Transverse colon (tissue), 3 donors: ENCODE measurements at regions not wholly inside any gene's neighbourhood (a gene's known extent, or its start where the extent isn't known, plus 50 kb on each side); places are given as distances from the start of the nearest gene placed in this dataset.

Source experiments
- EP300 ChIP-seq: sonication (generic); formaldehyde crosslinking; IDR thresholded peaks from one replicate; pipeline ENCODE4 v1.6.1; 2017; ENCODE audit warnings: antibody characterized with exemption, low read depth
- POLR2A ChIP-seq: fragments of 450-650 bp; IDR thresholded peaks from one replicate; pipeline ENCODE4 v1.6.1; 2016; ENCODE audit warnings: antibody characterized with exemption, mild to moderate bottlenecking, moderate library complexity
- TF ChIP-seq, protein P1 (sequence below), 5 experiments: fragments of 200-600 bp in 3 of 5; fragments of 450-650 bp in 2 of 5; sonication (generic) in 3 of 5; IDR thresholded peaks; 1 replicate in 2 of 5; 2 replicates in 3 of 5; pipeline ENCODE4 v1.5.1; 2016 to 2017; ENCODE audit warnings: antibody characterized with exemption in 5 of 5, inconsistent platforms in 3 of 5, mild to moderate bottlenecking in 2 of 5, moderate library complexity in 1 of 5

- TF ChIP-seq, protein P1, sequence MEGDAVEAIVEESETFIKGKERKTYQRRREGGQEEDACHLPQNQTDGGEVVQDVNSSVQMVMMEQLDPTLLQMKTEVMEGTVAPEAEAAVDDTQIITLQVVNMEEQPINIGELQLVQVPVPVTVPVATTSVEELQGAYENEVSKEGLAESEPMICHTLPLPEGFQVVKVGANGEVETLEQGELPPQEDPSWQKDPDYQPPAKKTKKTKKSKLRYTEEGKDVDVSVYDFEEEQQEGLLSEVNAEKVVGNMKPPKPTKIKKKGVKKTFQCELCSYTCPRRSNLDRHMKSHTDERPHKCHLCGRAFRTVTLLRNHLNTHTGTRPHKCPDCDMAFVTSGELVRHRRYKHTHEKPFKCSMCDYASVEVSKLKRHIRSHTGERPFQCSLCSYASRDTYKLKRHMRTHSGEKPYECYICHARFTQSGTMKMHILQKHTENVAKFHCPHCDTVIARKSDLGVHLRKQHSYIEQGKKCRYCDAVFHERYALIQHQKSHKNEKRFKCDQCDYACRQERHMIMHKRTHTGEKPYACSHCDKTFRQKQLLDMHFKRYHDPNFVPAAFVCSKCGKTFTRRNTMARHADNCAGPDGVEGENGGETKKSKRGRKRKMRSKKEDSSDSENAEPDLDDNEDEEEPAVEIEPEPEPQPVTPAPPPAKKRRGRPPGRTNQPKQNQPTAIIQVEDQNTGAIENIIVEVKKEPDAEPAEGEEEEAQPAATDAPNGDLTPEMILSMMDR (IDR thresholded peaks at IDR 0.05) = no peak
- no peak for TF ChIP-seq EP300
- TF ChIP-seq POLR2A = no peak
These were observed 115.8 kb downstream of the NXPE2 start for GRCh38 chr11:114794048-114794684.
